ENCODE measurements at regions not wholly inside any gene's neighbourhood (a gene's known extent, or its start where the extent isn't known, plus 50 kb on each side); places are given as distances from the start of the nearest gene placed in this dataset.

- Histone ChIP-seq H3K27ac (no peak overlapping the region), H3K27me3 (no peaks in the 10 kb centered on the region), H3K4me1 (peaks cover 7% of the 10 kb centered on the region), H3K4me3 (no peak overlapping the region), H3K9ac (no peak overlapping the region), H3K36me3 (no peaks in the 10 kb centered on the region), H3K9me3 (no peaks in the 10 kb centered on the region), H4K20me1 (no peaks in the 10 kb centered on the region), H3K4me2 (no peak overlapping the region)
- TF ChIP-seq Cebpa-rat (IDR thresholded peaks at IDR 0.05), result no peak
Observed at GRCh38 chr13:72657379-72657778, 70.0 kb downstream of the MZT1 start.

GRCh38 chr13:72656357-72656756, 71.1 kb downstream of the MZT1 start:
- Histone ChIP-seq H3K9me3 (no peaks in the 10 kb centered on the region), H3K4me2 (no peak overlapping the region), H3K4me1 (peaks cover 10% of the 10 kb centered on the region), H3K27me3 (no peaks in the 10 kb centered on the region), H3K27ac (no peak overlapping the region), H4K20me1 (no peaks in the 10 kb centered on the region), H3K4me3 (no peak overlapping the region), H3K9ac (no peak overlapping the region), H3K36me3 (no peaks in the 10 kb centered on the region)
- no peak for TF ChIP-seq Cebpa-rat (IDR thresholded peaks at IDR 0.05)

DNA sequence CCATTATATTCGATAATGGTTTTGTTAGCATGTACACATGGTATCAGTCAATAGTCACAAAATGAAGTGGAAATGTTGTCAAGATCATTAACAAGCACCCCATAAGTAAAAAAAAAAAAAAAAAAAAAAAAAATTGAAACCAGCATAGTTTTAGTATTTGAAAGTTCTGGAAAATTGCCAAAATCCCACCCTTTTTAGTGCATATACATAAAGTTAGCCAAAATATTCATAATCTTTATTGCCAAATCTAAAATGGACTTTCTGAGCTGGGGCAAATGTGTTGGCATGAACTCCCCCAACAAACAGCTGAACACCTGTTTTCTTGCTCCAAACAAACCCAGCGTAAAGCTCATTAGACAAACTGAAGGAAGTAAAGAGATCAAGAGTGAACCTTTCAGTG, 73.9 kb downstream of the MZT1 start:
- H3K9ac ChIP-seq, result no peak overlapping the region
- H3K4me1 ChIP-seq, result peaks cover 10% of the 10 kb centered on the region
- no peak overlapping the region for H3K27ac ChIP-seq
- H3K4me3 ChIP-seq, result no peak overlapping the region
- H3K36me3 ChIP-seq, result no peaks in the 10 kb centered on the region
- no peaks in the 10 kb centered on the region for H3K27me3 ChIP-seq
- no peaks in the 10 kb centered on the region for H4K20me1 ChIP-seq
- no peak overlapping the region for H3K4me2 ChIP-seq
- H3K9me3 ChIP-seq, result no peaks in the 10 kb centered on the region
- TF ChIP-seq Cebpa-rat (IDR thresholded peaks at IDR 0.05), result no peak

DNA sequence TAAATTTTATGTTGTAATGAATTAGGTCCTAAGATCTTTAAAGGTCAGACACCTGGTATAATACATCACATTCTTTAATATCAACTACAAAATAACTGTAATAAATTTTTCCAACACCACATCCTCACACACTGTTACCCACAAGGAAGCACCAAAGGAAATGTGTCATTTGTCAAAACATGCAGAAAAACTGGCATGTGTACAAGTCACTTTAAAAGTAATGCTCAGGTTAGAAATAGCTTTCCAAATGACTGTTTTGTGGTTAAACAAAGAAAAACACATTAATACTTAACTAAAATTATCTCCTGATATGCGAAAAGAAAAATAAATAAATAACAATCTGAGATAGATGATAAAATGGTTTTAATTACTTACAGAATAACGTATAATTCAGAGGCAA, 74.7 kb downstream of the MZT1 start:
- Histone ChIP-seq H3K9me3 (no peaks in the 10 kb centered on the region), H3K4me2 (peak overlapping the region; percentile 27), H3K36me3 (no peaks in the 10 kb centered on the region), H3K9ac (no peak overlapping the region), H3K27ac (no peak overlapping the region), H3K4me1 (peaks cover 10% of the 10 kb centered on the region), H3K27me3 (no peaks in the 10 kb centered on the region), H3K4me3 (no peak overlapping the region), H4K20me1 (no peaks in the 10 kb centered on the region)
- no peak for TF ChIP-seq Cebpa-rat (IDR thresholded peaks at IDR 0.05)

DNA sequence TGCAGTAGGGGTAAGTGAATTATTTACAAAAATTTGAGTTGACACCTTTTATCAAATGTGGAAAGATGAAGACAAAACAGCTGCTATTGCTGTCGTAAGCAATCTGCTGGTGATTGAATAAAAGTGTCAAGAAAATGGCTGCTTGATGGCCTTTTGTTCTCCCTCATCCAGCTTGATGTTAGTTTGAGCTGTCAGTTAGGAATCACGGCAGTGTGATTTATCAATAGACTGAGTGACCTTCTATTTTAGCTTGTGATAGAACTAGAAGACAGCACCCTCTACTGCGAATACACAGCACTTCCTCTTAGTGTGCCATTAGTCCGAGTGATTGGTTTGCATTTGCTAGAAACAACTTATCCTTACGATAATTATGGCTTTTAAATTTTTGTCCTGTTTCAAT, 76.3 kb downstream of the MZT1 start:
- Histone ChIP-seq H4K20me1 (no peaks in the 10 kb centered on the region), H3K4me3 (no peak overlapping the region), H3K9me3 (no peaks in the 10 kb centered on the region), H3K4me2 (no peak overlapping the region), H3K27me3 (no peaks in the 10 kb centered on the region), H3K4me1 (peaks cover 10% of the 10 kb centered on the region), H3K36me3 (no peaks in the 10 kb centered on the region), H3K9ac (no peak overlapping the region), H3K27ac (no peak overlapping the region)
- no peak for TF ChIP-seq Cebpa-rat (IDR thresholded peaks at IDR 0.05)

- Histone ChIP-seq H4K20me1 (no peaks in the 10 kb centered on the region), H3K9ac (no peak overlapping the region), H3K9me3 (no peaks in the 10 kb centered on the region), H3K4me3 (no peak overlapping the region), H3K36me3 (no peaks in the 10 kb centered on the region), H3K4me1 (peaks cover 10% of the 10 kb centered on the region), H3K27me3 (no peaks in the 10 kb centered on the region), H3K27ac (no peak overlapping the region), H3K4me2 (no peak overlapping the region)
- TF ChIP-seq Cebpa-rat (IDR thresholded peaks at IDR 0.05), result no peak
Observed at GRCh38 chr13:72650051-72650700, 77.3 kb downstream of the MZT1 start.

- Histone ChIP-seq H3K9me3 (no peaks in the 10 kb centered on the region), H3K4me2 (no peak overlapping the region), H3K4me1 (peaks cover 10% of the 10 kb centered on the region), H3K36me3 (no peaks in the 10 kb centered on the region), H3K27ac (no peak overlapping the region), H4K20me1 (no peaks in the 10 kb centered on the region), H3K27me3 (no peaks in the 10 kb centered on the region), H3K4me3 (no peak overlapping the region), H3K9ac (no peak overlapping the region)
- peak; percentile 32; the same call in 1 of the 2 replicates for TF ChIP-seq Cebpa-rat (IDR thresholded peaks at IDR 0.05)
Observed at GRCh38 chr13:72648513-72649065, 78.8 kb downstream of the MZT1 start.

DNA sequence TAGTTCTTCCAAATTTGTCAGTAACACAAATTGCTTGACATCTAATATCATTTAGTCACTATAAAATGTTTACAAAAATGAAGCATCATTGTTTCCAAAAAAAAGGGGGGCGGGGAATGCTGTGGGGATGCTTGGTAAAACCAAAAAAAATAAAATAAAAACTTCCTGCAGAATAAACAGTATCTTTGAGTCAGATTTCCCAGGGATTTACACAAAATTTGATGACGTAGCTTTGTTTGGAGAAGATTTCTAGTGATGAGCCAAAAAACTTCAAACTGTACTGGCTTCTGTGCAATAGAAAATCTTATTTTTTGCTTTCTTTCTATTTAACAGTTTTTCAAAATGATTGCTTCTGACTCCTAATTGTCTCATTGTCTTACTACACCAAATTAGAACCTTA, 80.0 kb downstream of the MZT1 start:
- Histone ChIP-seq H3K4me1 (peaks cover 4% of the 10 kb centered on the region), H3K9ac (no peak overlapping the region)
- TF ChIP-seq Cebpa-rat (IDR thresholded peaks at IDR 0.05), result no peak

DNA sequence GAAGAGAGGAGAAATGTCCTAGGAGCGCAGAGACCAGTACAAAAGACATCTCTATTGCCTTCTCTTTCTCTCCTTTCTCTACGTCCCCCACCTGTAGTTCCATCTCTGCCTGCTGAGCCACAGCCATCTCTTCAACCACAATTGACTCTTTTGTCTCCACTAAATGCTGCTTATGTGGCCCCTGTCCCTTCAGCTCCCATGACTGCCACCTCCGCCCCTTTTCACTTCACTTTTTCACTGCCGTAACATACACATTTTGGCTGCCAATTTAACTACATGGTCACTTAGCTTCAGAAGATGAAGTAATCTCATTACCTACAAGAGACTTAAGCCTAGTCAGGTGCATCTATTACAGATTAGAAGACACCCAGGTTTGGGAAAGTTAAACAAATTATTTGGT, 81.9 kb downstream of the MZT1 start:
- no peak for TF ChIP-seq Cebpa-rat (IDR thresholded peaks at IDR 0.05)
- H3K9ac ChIP-seq, result no peak overlapping the region
- H3K4me2 ChIP-seq, result no peak overlapping the region
- no peaks in the 10 kb centered on the region for H3K4me1 ChIP-seq
- H3K27ac ChIP-seq, result no peak overlapping the region
- no peak overlapping the region for H3K4me3 ChIP-seq
- no peaks in the 10 kb centered on the region for H4K20me1 ChIP-seq
- H3K36me3 ChIP-seq, result no peaks in the 10 kb centered on the region
- no peaks in the 10 kb centered on the region for H3K27me3 ChIP-seq
- H3K9me3 ChIP-seq, result no peaks in the 10 kb centered on the region

More for the DNA sequence above, 80.0 kb downstream of the MZT1 start:
- H3K9me3 ChIP-seq, result no peaks in the 10 kb centered on the region
- no peak overlapping the region for H3K27ac ChIP-seq
- H4K20me1 ChIP-seq, result no peaks in the 10 kb centered on the region
- no peaks in the 10 kb centered on the region for H3K36me3 ChIP-seq
- no peaks in the 10 kb centered on the region for H3K27me3 ChIP-seq
- H3K4me2 ChIP-seq, result no peak overlapping the region
- no peak overlapping the region for H3K4me3 ChIP-seq

GRCh38 chr13:72643311-72643989, 84.0 kb downstream of the MZT1 start:
- TF ChIP-seq Cebpa-rat (IDR thresholded peaks at IDR 0.05), result no peak
- Histone ChIP-seq H3K4me3 (no peak overlapping the region), H3K4me2 (no peak overlapping the region), H4K20me1 (no peaks in the 10 kb centered on the region), H3K27ac (no peak overlapping the region), H3K4me1 (no peaks in the 10 kb centered on the region), H3K27me3 (no peaks in the 10 kb centered on the region), H3K9ac (no peak overlapping the region), H3K9me3 (no peaks in the 10 kb centered on the region), H3K36me3 (no peaks in the 10 kb centered on the region)

Measured in BLaER1 (cell line).